HG02973 (cell line): ENCODE measurements at regions not wholly inside any gene's neighbourhood (a gene's known extent, or its start where the extent isn't known, plus 50 kb on each side); places are given as distances from the start of the nearest gene placed in this dataset.

Experiments
- ATAC-seq: cut with Tn5 transposase; IDR thresholded peaks from one replicate; pipeline ENCODE4 v1.9.1; 2021; ENCODE audit warnings: moderate library complexity; ENCODE audit not compliant: unreplicated experiment

DNA sequence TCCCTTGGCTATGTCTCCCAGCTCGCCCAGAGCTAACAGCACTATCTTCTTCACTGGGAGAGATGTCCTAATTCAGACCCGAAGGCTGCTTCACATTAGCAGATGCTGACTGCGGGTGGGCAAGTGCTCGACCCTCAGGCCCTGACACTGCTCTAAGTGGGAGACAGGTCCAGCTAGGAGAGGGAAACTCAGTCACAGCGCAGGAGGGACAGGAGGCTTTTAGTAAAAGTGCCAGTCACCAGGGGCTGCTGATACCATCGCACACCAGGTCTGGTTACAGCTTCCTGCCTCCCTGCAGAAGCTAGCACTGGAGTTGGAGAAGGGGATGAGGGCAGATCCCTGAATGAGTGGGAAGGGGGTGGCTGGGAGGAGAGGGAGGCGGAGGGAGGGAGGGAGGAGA, 365.8 kb upstream of the RGMA start:
- no peak for ATAC-seq

DNA sequence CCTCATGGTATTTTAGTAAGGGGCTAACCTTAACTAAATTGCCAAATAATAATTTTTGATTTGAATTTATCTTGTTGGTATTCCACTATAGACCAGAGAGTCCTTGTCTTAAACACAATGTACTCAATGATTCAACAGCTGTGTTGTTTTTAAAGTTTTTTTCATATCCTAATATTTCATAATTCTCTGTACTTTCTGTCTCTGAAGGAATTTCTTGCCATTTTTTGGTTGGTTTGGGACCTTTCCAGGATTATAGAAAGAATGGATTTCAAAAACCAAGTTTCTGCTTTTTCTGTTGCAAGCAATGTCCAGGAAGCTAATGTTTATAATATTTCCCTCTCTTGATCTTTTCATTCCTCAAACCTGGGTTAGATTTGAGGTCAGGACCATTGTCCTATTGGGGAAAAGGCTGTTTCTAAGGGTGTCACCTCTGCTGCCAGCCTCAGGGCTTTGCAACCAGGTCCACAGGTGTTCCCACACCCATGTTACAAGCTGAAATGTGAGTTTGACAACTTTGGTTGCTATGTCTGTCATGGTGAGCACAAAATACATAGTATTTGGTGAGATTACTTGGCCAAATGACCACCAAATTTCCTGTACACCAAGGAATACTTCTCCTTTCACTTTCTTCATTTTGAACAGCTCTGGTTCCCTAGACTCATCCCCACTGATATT, 363.7 kb upstream of the RGMA start:
- ATAC-seq, result no peak

DNA sequence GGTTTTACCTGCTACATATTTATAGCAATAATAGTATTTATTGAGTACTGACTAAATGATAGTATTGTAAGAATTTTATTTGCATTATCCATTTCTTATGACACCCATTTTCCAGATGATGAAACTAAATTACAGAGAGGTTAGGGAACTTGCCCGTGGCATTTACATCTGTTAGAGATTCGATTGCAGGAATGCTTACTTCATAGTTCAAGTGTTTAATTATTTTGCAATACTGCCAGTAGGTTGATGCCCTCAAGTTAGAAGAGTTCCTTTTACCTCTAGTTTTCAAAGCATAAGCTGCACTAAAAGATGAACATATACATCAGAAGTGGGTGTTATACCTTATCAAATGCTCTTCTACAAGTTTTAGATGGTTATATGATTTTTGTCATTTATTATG, 362.8 kb upstream of the RGMA start:
- no peak for ATAC-seq

DNA sequence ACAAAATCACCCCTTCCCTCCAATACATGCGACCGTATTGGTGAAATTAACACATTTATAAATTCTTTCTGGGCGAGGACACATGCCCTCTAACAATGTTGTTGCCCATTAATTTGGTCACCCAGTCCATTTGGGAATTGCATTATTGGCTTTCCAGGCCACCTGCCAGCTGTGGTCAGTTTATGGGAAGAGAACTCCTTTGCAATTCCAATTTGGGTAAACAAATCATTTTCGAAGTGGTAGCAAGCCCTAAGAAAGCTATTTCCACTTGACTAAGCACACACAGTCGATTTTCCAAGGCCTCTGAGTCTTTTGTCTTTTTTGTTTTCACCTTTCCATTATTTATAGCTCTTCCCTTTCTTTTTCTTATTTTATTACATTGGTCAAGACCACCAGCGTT, 362.3 kb upstream of the RGMA start:
- ATAC-seq, result no peak

DNA sequence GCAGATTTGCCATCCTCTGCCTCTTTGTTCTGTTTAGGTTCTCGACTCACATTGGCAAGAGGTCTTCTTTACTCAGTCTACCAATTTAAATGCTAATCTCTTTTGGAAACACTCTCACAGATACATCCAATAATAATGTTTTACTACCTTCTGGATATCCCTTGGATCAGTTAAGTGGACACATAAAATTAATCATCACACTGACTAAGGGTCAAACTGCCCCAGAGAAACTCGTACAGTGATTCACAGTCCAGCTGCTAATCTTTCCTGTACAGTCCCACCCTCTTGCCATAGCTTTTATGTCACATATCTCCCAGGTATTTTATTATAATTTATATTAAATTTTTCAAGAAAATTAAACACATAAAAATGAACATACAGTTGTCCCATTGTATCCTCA, 360.8 kb upstream of the RGMA start:
- no peak for ATAC-seq

DNA sequence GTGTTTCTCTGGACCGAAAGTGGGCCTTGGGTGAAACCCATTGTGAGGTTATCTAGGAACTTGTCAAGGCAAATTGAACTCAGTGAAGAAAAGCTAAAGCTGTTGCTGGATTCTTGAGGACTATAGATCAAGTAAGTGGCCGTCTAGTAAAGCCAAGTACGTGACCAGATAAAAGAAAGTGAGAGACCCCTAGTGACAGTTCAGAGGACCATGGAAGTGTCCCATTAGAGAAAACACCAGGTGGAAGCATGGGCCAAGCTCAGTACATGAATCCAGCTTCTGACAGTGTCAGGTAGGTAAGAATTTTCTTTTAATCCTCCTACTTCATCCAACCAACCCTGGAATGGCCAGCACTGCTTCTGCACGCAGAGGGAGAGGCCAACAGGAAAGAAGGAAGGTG, 349.3 kb upstream of the RGMA start:
- no peak for ATAC-seq

DNA sequence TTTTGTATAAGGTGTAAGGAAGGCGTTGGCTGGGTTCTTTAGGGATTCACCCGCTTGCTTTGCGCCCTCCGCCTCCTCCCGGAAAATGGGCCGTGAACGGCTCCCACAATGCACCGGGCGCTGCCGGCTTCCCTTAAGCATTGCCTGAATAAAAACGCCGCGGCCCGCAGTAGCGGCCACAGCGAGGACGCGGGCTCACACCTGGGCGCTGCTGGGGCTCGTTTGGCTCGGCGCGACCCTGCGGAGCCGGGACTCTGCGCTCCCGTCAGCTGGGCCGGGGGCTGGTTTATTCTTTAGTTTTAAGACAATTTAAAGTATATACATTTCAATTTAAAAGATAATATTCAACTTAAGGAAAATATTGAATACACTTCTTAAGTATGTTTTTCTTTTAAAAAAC, 343.5 kb upstream of the RGMA start:
- no peak for ATAC-seq

DNA sequence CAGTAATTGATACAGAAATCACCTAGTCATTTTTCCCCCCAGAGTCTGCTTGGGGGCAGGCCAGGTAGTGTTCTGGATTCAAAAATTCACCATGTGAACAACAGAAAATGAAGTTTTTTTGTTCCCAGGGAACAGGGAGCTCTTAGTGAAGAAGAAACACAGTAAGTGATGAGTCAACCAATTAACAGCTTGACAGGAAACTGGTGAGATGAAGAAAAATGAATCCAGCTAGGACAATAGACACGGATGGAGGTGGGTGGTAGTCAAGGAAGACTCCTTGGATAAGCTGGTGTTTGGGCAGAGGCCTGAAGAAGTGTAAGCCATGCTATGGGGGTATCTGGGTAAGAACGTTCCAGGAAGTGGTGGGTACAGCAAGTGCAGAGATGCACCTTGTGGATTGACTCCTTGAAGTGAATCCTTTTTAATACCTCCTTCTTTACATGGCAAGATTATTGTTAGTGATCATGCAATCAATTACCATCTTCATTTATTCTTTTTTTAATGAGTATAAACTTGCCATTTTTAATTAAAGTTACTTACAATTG, 339.9 kb upstream of the RGMA start:
- no peak for ATAC-seq

DNA sequence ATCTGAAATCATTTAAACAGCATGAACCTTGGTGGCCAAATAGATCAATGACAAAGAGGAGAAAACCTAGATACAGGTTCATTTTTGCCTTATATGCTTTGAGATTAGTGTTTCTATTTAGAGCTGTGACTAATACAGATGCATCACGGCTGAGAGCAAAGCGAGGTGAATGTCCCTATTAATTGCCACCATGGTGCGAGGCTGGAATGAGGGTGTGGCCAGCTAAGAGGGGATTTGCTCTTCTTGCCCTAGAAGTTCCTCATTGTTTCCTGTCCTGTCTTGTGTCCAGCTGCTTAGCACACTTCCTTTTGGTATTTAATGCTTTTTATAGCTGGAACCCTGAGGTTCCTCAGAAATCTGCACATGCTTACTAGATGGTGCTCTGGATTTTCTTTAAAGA, 339.1 kb upstream of the RGMA start:
- ATAC-seq, result no peak

DNA sequence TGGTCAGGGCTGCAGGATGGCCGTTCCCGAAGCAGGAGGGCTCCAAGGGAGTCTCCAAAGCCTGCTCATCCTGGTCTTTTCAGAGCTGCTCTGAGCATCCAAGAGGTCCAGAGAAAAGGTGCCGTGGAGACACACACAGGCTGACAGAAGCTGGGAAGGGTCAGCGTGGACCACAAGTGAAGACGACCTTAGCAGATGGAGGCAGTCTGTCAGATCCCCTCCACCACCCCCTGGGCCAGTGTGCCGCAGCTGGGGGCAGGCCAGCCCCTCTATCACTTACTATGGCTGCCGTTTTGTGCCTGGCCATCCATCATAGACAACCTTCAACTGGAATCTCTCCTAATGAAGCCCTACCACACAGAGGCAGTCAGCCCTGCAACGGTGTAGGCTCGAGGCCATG, 335.1 kb upstream of the RGMA start:
- no peak for ATAC-seq

DNA sequence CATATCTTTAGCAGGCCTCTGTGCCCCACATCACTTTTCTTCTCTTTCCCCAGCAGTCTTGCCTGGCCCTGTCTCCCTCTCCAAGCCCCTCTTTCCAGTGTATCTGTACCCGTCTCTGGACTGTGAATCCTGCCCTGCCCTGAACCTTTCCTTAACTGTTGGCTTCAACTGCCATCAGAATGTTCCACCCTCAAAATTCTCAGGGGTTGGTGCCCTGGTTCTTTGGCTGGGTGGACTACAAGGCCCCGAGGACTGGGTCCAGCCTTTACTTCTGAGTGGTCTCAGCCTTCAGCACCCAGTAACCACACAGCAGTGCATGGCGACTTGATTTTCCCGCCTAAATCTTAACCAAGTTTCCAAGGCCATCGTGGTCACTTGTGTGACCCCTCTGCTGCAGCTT, 333.5 kb upstream of the RGMA start:
- no peak for ATAC-seq

DNA sequence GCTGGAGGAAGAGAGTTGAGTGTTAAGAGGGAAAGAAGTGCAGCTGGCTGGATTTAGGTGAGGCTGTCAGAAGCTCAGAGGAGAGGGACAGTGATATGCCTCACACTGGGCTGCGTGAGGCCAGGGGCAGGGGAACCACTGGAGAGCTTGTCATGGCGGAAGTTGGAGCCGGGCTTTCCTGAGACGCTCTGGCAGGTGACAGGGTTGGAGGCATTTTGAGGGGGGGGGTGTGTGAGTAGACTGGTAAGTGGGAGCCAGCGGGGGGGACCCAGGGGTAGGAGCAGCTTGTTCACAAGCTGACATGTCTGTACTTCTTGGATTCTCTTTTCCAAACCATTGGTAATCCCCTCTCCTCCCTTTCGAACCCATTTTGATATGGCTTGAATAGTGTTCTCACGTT, 331.5 kb upstream of the RGMA start:
- ATAC-seq, result no peak

DNA sequence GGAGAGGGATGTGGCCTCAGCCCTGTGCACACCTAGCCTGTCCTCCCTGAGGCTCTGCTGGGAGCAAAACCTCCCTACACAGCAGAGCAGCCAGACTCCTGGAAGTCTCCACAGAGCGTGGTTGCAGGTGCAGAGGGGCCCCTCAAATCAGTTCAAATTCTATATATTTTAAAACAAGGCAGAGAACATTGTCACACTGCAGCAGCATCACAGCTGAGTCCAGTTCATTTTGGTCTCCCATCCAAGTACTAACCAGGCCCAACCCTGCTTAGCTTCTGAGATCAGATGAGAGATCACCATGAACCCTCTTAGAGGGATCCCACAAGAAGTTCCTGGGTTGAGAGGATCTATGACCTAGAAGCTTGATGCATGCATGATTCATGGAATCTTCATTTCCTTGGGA, 331.0 kb upstream of the RGMA start:
- ATAC-seq, result no peak

DNA sequence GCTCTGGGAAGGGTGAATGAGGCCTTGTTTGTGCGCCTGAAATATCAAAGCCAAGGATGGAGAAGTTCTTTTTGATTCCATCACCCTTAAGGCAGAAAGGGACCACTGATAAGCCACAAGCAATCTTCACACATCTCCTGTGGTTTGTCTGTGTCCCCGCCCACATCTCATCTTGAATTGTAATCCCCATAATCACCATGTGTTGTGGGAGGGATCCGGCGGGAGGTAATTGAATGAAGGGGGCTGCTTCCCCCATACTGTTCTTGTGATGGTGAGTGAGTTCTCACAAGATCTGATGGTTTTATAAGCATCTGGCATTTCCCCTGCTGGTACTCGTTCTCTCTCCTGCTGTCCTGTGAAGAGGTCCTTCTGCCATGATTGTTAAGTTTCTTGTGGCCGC, 329.6 kb upstream of the RGMA start:
- ATAC-seq, result no peak

DNA sequence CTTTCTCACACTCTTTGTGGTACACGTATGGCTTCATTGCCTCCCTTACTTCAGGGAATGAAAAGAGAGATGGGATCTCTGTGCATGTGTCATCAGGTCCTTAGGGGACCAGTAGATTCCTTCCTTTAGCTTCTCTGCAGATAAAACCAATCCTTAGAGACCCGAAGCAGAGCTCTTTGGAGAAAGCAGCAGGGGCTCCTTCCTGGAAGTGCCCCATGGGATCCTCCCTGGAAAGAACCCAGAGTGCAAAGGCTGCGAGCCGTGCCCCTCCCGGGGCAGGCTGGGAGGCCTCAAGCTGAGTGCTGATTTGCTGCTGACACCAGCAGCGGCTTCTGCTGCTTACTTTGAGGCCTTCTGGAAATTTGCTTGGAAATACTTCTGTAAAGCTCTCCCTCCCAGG, 328.6 kb upstream of the RGMA start:
- ATAC-seq, result no peak

DNA sequence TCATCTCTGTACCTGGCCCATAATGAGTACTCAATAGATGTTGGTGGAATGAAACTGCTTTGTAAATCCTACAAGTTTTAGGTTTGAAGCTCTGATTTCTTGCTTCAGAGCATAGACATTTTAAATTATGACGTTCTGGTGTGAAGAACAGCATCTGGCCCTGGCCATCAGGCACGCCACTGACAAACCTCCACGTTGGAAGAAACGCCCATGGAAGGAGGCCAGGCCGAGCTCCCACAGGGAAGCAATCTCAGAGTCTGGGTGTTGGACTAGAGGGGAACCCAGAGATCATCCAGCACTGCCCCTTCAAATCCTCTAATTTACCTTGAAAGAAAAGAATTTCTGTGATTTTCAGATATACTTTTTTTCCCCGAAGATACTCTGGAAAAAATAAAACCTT, 328.1 kb upstream of the RGMA start:
- ATAC-seq, result no peak

DNA sequence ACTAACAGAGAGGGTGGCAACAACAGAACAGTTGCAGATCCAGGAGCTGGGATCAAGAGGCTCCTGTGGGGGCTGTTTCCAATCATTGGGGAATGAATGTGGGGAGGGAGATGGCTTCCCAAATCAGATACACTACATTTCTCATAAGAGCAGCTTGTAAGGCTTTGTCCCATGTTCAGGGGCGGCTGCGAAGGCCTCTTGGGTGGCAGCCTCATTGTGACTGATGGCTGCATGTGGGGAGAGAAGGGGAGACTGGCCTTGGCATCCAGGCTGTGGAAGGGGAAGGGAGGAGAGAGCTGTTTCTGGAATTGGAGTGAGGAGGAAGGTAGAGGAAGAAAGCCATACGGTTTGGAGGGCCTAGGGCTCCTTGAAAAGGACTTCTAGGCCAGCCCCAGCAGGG, 326.6 kb upstream of the RGMA start:
- ATAC-seq, result no peak

DNA sequence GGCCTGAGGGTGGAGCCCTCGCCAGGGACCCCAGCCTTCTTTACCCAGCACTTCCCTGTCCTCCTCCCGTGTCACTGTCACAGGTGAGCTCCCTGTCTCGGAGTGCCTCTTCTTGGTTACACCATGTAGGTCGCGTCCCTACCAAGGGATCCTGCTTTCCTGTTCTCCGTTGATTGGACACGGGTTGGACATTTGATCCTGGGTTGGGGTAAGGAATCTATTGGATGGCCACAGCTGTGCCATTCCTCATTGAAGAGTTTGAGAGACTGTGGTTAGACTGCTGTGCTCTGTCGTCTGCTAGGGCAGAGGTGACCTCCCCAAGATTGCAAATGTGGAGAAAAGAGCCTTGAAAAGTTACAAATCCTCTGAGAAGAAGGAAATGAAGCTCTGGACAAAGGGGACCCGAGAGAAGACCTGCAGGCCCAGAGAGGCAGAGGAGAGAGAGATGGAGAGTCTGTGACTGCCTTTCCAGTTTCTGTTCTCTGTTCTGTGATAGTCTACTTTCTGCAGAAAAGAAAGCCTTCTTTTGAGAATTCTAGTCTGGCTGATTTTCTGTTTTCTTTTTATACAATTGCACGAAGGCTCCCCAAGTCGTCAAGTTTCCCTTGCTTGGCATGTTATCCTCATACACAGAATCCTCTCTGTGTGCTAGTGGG, 325.7 kb upstream of the RGMA start:
- no peak for ATAC-seq

DNA sequence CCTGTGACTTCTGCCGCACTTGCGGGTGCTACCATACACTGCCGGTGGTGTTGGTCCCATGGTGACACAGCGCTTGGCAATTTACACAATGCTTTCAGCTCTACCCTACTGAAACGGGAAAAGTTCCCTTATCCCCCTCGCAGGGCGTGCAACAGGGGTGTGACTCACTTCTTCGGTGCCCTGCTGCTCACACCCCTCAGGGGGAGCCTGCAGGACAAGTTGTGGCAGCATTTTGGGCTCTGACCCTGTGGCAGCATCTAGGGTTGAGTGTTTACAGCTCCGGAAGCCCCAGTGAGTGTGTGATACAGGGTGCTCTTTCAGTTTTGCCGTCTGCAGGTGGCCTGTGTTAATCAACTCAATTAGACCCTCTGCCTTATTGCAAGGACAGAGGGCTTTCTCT, 324.7 kb upstream of the RGMA start:
- no peak for ATAC-seq

DNA sequence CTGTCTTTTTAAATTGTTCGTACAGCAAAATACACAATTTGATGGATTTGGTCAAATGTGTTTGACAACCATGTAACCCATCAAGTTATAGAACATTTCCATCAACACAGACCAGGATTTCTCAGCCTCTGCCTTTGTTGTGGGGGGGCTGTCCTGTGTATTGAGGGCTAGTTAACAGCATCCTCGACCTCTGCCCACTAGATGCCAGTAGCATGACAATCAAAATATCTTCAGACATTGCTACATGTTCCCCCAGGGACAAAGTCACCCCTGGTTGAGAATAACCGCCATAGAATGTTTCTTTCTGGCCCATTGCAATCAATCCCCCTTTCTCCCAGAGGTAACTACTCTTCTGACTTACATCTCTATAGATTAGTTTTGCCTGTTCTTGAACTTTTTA, 310.1 kb upstream of the RGMA start:
- ATAC-seq, result no peak

DNA sequence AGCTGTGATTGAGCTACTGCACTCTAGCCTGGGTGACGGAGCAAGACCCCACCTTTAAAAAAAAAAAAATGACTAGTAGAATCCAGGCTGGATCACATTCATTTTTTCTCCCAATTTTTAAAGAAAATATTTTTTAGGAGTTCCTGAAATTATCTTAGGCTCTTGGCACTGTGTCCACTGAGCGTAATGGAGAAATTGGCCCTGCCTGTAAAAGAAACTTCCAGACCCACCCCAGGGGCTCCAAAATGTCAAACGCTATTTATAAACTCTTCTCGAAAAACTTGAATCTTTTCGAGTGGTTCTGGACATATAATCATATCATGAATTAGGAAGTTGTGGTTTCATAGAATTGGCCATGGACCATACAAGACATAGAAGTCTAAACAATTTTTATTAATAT, 300.2 kb upstream of the RGMA start:
- ATAC-seq, result no peak

DNA sequence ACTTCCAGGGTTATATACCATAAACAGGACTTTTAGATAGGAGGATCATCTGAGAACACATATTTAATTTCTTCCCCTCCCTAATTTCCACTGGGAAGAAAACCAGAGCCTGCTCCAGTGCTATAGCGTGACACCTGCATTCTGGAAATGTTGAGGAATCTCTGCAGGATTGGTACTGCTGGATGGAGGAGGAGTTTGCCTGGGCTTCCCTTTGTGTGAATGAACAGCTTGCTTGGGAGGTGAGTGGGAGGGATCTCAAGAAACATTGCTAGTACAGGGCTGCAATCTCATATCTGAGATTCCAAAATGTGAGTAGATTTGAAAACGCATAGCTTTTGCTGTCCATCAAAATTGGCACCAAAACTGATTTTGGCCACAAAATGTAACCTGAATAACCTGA, 295.9 kb upstream of the RGMA start:
- no peak for ATAC-seq
